Right lobe of liver (tissue), 4 donors: ENCODE measurements at regions not wholly inside any gene's neighbourhood (a gene's known extent, or its start where the extent isn't known, plus 50 kb on each side); places are given as distances from the start of the nearest gene placed in this dataset.

Source experiments
- POLR2A ChIP-seq: fragments of 450-650 bp; IDR thresholded peaks from one replicate; pipeline ENCODE4 v1.6.1; 2017; ENCODE audit warnings: antibody characterized with exemption, mild to moderate bottlenecking
- TF ChIP-seq, protein P1 (sequence below), 4 donors: fragments of 200-600 bp in 3 of 4; fragments of 450-650 bp in 1 of 4; IDR thresholded peaks; one replicate each; pipeline versions ENCODE4 v1.5.1 to v1.8.0; 2016 to 2022; ENCODE audit warnings: antibody characterized with exemption in 4 of 4, mild to moderate bottlenecking in 2 of 4
- donor health status: DM: no; HTN: no; CAD: no.
- donor health status: DM: no; HTN: no; CAD: no.
- donor health status: DM: no; HTN: yes; CAD: no.

DNA sequence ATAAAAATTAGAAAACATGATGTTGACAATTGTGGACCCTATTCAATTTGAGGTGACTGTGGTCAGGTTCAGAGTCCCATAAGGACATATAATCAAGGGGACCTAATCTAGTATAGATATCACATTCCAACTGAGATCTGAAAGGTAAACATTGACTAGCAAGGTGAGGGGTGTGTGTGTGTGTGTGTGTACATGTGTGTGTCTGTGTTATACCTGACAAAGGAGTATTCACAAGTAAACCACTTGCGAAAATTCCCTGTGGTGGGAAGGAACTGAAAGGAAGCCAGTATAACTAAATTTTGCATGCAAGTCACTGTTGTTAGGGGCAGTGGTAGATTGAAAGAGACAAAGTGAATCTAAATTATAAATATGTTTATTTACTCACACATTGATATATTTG lies 723.7 kb downstream of the COL12A1 start:
- TF ChIP-seq, protein P1, sequence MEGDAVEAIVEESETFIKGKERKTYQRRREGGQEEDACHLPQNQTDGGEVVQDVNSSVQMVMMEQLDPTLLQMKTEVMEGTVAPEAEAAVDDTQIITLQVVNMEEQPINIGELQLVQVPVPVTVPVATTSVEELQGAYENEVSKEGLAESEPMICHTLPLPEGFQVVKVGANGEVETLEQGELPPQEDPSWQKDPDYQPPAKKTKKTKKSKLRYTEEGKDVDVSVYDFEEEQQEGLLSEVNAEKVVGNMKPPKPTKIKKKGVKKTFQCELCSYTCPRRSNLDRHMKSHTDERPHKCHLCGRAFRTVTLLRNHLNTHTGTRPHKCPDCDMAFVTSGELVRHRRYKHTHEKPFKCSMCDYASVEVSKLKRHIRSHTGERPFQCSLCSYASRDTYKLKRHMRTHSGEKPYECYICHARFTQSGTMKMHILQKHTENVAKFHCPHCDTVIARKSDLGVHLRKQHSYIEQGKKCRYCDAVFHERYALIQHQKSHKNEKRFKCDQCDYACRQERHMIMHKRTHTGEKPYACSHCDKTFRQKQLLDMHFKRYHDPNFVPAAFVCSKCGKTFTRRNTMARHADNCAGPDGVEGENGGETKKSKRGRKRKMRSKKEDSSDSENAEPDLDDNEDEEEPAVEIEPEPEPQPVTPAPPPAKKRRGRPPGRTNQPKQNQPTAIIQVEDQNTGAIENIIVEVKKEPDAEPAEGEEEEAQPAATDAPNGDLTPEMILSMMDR (IDR thresholded peaks at IDR 0.05), result no peak
- TF ChIP-seq POLR2A, result no peak
